HEK293T (cell line): ENCODE measurements at regions not wholly inside any gene's neighbourhood (a gene's known extent, or its start where the extent isn't known, plus 50 kb on each side); places are given as distances from the start of the nearest gene placed in this dataset.

Experiments
- BHLHE40 ChIP-seq: fragments of 450-650 bp; IDR thresholded peaks from 2 replicates; pipeline ENCODE4 v1.6.1; 2016; ENCODE audit warnings: mild to moderate bottlenecking, moderate library complexity, borderline replicate concordance
- CTBP1 ChIP-seq: fragments of 450-650 bp; IDR thresholded peaks from 2 replicates; pipeline ENCODE4 v1.6.1; 2016; ENCODE audit warnings: borderline replicate concordance
- SP1 ChIP-seq: fragments of 450-650 bp; IDR thresholded peaks from 2 replicates; pipeline ENCODE4 v1.6.1; 2017
- SUZ12 ChIP-seq: fragments of 450-650 bp; IDR thresholded peaks from 2 replicates; pipeline ENCODE4 v1.6.1; 2016; ENCODE audit warnings: mild to moderate bottlenecking
- TARDBP ChIP-seq: fragments of 450-650 bp; IDR thresholded peaks from 2 replicates; pipeline ENCODE4 v1.6.1; 2016
- ZNF384 ChIP-seq: fragments of 450-650 bp; IDR thresholded peaks from 2 replicates; pipeline ENCODE4 v1.6.1; 2016

GRCh38 chr15:46930426-46930825 lies 786.9 kb upstream of the SEMA6D start:
- TF ChIP-seq SP1 (no peak), SUZ12 (no peak), CTBP1 (no peak), BHLHE40 (no peak), TARDBP (no peak), ZNF384 (no peak)
